ENCODE measurements at regions not wholly inside any gene's neighbourhood (a gene's known extent, or its start where the extent isn't known, plus 50 kb on each side); places are given as distances from the start of the nearest gene placed in this dataset.

DNA sequence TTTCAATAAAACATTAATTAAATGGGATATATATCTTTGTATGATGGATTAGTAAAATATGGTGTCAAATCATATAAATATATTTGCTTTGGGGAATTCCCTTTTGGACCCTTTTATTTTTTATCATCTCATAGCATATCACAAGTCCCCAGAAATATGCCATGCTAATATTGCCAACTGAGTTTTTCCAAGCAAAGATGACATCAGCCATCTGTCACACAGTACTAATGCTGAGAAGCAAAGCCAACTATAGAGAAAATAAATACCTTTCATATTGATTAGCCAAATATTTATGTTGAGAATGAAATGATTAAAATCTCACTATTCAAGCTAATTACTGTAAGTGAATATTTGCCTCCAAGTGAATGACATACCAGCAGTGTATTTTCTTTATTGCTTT, 575.3 kb downstream of the ETV1 start:
- no peak for DNase-seq (ENCODE audit: low read depth in 2 of 2)

DNA sequence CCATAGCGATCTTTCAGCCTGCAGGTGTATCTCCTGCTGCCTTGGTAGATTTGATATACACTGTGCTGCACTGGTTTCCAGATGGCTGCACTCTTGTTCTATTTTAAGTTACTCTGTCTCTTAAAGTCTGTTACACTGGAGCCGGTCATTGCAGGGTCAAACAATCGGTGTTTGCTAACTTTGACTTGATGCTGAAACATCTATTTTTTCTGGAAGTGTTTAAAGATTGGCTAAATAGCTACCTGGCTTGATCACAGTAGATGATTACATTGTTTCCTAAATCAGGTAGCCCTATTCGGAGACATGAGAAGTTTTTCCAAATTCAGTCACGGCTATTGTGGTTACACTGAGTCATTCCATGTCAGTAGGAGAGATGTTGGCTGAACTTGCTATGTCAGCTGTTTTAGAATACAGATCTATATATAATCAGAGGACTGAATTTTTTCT, 574.8 kb downstream of the ETV1 start:
- no peak for DNase-seq (ENCODE audit: low read depth in 2 of 2)

DNA sequence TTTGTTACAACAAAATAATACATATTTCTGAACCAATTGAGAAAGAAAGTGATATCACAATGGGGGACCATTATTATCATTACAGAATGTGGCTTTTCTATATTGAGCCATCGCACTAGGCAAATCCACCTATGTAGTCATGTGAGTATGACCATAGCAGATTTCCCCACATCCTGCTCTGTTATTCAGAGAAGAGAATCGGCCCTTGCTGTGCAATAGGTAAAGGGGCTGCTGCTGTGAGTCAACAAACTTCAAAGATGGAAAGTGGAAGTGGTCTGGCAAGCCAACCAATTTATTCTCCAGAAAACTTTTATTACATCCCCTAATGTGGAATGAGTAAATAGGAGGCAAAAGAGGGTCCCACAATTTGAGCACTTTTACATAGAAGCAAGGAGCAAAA, 573.4 kb downstream of the ETV1 start:
- DNase-seq (ENCODE audit: low read depth in 2 of 2), result no peak

DNA sequence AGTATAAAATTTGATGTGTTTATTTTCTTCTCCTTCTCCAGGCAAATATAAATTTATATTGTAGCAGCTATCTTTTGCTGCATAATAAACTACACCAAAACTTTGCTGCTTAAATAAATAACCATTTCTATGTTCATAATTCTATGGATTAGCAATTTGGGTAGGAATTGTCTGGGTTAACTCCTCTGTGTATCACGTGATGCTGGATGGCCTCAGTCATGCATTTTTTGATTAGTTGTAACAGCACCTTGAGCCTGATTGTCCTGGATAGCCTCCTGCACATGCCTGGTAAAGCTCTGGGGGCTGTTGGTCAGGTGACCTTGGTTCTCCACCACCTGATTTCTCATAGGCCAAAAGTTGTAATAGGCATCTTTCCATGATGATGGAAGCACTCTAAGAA, 572.9 kb downstream of the ETV1 start:
- no peak for DNase-seq (ENCODE audit: low read depth in 2 of 2)

DNA sequence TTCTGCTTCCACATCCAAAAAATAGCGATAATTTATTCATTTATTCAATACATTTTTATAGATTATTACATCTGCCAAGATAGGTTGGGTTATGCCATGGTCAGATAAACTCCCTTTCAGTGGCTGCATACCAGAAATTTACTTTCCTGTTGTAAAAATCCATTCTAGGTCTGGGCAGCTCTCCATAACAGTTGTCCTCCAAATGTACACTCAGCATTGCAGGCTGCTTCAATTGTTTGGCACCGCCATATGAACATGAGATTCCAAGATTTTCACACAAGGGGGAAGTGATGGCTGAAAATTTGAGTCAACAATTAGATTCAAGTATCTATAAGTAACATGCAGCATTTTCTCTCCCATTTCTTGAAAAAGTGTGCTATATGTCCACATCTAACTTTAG, 568.7 kb downstream of the ETV1 start:
- no peak for DNase-seq (ENCODE audit: low read depth in 2 of 2)

DNA sequence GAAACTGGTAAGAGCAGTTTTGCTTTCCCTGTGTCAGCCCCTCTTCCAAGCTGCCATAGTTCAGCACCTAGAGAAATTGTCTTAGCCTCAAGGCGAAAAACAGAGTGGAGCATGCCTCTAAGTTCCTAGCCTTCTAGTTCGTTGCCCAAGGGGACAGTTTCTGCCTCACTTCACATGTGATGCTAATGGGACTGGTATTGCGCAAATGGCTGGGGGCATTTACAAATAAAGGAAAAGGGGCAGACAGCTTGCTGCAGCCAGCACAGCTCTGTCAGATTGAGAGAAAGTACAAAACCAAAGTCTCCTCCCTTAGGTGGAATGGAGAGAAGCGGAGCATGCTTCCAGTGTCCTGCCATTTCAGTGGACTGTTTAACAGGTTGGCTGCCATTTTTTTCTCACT, 567.7 kb downstream of the ETV1 start:
- DNase-seq (ENCODE audit: low read depth in 2 of 2), result no peak

DNA sequence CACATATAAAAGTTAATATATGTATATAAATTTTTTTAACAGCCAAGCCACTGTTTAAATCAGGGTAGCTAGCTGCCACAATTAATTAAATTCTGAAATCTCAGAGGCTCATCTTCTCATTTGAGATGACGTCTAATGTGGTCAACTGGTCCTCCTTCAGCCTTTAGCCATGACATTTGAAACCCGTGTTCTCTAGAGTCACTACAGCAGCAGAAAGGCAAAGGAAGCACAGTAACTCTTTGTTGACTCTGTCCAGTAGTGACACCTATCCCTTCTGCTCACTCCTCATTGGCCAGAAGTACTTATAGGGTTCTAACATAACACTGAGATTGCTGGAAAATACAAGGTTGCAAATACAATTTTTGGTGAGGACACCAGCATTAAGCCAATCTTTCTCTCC, 555.5 kb downstream of the ETV1 start:
- no peak for DNase-seq (ENCODE audit: low read depth in 2 of 2)

DNA sequence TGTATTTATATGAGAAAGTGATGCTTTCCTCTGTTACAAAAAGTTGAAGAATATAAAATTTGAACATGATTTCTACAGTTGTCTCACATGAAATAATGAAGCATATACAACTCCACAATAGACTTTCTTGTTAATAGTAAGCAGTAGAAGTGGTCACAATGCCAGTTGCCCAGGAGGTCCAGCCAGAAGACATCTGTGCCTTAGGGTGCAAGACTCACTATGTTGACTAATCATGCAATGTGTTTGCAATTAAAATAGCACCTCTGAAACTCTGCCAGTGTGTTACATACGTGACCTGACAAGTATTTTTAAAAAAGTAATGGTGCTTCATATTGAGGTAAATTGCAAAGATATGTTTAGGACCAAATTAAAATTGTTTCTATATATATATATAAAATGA, 547.2 kb downstream of the ETV1 start:
- no peak for DNase-seq (ENCODE audit: low read depth in 2 of 2)

DNA sequence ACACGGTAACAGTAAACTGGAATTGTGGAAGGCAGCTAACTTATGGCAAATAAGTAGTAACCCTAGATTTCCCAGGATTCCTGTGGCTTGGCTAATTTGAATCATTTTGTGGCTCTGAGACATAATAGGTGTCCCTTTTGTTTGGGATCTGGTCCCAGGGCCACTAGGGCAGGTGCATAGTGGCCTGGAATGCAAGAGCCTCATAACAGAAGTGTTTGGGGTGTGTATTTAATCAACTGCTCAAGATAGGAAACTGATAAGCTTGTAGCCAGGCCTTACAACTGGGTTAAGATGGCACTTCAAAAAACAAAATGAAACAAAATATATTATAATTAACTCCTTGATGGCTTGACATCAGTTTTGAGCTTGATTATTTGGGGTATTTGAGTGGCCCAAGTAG, 541.8 kb downstream of the ETV1 start:
- DNase-seq (ENCODE audit: low read depth in 2 of 2), result no peak

DNA sequence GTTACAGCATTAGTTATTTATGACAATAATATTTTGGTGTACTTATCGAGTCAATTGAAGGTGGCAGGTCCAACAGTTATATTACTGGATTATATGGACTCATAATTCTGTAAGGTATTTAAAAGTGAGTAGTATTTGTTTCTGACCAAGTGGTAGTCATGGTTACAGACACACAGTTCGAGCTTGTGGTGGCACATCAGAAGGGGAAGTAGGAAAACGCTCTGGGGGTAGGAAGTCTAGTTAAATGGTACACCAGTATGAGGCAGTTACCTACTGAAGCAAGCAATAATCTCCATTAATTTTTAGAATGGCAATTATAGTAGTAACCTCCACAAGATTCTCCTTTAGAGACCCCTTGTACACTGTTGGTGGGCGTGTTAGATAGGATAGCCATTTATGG, 541.2 kb downstream of the ETV1 start:
- DNase-seq (ENCODE audit: low read depth in 2 of 2), result no peak

DNA sequence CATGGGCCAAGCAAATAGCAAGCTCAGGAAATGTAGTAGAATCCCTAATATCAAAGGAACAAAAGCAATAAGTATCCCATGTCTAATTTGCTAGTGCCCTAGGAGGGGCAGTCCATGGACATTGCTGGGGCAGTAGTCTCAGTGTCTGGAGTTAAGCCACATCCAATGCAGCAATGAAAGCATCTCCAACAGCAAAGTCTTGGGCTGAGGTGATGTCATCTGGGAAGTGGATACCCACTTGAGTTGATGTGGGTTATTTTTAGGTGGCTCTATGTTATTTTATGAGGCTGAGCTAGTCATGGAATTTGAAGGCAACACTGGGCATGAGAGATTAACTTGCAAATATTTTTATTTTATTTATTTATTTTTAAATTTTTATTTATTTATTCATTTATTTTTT, 540.0 kb downstream of the ETV1 start:
- DNase-seq (ENCODE audit: low read depth in 2 of 2), result no peak

DNA sequence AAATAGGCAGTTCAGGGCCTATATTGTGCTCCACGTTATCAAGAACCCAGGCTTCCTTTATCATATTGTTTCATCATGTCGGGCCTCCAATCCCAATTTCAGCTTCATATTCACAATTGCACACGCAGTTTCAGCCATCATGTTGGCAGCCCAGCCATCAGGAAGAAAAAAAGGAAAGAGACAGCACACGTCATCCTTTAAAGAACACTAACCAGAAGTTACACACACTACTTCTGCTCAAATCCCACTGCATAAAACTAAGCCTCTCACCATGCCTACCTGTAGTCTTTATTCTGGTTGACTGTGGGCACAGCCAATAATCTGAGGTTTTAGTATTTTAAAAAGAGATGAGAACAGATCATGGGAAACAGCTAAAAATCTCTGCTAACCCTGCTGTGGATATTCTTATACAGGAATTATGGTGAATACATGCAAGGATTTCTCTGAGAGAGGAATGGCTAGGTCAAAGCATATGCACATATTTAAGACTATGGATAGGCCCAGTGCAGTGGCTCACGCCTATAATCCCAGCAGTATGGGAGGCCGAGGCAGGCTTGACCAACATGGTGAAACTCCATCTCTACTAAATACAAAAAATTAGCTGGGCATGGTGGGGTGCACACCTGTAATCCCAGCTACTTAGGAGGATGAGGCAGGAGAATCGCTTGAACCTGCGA, 534.4 kb downstream of the ETV1 start:
- no peak for DNase-seq (ENCODE audit: low read depth in 2 of 2)

DNA sequence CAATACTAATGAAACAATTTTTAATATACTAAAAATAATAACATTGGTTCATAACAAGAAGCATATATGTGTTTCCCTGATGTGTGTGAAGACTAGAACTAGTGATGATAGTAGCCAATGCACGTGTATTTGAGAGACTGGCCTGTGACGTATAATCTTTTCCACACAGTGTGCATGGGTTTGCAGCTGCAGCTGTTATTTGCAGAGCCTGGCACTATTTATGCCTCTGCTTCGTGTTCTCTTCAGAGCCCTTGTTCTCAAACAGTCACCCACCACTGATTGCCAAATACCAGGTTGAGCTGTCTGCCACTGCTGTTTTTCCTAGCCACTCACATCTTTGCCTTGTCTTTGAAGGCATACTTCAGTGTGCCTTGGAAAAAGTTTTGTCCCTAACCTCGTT, 531.7 kb downstream of the ETV1 start:
- no peak for DNase-seq (ENCODE audit: low read depth in 2 of 2)

DNA sequence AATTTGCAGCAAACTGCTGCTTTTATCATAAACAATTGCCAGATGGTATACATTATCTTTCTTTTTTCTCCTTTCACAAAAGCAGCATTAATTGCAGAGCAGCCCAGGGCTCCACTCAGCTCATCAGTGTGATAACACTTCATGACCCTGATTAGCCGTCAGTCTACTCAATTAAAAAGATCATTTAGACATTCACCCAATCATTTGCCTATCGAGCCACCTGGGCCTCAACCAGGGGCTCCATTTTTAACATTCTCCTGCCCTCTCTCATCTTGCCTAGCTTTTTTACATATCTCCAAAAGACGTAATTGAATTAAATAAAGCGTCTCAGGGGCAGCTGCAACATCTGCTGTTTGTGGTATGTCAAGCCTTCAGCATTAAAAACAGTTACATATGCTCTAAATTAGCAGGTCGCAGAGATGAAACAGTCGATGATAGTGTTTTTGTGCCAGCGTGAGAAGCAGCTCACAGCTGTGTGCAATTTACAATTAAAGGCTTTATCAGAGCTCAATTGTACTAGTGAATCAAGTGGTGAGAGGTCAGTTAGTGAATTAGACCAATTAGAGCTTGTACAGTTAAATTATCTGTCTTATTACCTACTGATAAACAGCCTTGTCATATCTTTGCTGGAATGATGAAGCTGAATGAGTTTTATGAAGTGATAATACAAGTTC, 522.5 kb downstream of the ETV1 start:
- DNase-seq (ENCODE audit: low read depth in 2 of 2), result no peak

DNA sequence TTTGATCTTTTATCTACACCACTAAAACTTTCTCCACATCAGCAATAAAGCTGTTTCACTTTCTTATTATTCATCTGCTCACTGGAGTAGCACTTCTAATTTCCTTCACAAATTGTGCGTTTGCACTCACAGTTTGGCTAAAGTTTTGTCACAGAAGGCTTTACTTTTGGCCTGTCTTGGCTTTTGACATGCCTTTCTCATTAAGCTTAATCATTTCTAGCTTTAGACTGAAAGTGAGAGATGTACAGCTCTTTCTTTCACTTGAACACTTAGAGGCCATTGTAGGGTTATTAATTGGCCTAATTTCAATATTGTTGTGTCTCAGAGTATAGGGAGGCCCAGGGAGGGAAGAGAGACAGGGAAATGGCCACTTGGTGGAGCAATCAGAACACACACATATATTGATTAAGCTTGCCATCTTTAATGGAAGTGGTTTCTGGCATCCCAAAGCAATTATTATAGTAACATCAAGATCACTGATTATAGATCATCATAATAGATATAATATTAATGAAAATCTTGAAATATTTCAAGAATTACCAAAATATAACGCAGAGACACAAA, 512.5 kb downstream of the ETV1 start:
- no peak for DNase-seq (ENCODE audit: low read depth in 2 of 2)

DNA sequence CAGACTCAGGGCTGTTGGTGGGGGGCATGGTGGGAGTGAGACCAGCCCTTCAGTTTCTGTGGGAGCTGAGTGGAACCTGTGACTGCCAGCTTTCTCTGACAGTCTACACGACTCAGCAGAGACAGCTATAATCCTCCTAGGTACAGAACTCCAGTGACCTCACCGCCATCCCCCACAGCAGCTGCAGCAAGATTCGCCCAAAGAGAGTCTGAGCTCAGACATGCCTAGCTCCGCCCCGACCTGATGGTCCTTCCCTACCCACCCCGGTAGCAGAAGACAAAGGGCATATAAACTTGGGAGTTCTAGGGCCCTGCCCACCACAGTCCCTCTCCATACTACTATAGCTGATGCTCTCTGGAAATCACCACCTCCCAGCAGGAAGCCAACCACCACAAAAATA, 500.1 kb downstream of the ETV1 start:
- DNase-seq (ENCODE audit: low read depth in 2 of 2), result no peak

DNA sequence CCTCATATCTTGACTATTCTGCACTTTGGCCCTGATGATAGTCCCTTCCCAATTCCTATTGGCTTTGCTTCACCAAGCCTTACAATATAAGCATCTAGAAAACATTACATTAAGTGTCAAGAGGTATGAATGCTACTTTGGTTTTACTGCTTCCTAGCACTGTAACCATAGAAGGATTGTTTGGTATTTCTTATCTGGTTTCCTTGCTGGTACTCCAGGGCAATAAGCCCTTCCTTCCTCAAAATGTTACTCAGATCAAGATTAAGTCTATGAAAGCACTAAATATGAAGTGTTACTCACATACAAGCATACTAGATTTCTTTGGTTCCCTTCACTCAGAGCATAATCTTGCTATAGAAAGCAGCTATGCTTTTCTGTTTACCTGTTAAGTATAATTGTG, 492.5 kb downstream of the ETV1 start:
- DNase-seq (ENCODE audit: low read depth in 2 of 2), result no peak

DNA sequence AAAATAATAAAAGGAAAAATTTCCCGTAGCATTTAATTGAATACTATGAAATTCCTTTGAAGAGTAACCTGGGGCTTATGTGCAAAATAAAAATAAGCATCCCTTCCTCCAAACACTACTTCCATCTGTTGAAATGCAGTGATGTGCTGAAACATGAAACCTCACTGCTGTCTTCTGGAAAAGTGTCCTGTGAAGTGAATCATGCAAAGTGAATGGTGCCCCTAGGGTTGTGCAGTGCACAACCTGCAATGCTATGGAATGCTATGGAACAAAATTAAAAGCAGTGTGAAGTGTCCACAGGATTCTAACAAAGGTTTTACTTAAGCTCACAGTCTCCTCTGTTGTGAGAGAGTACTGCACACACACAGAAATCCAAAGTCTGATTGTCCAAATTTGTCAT, 480.9 kb downstream of the ETV1 start:
- no peak for DNase-seq (ENCODE audit: low read depth in 2 of 2)

DNA sequence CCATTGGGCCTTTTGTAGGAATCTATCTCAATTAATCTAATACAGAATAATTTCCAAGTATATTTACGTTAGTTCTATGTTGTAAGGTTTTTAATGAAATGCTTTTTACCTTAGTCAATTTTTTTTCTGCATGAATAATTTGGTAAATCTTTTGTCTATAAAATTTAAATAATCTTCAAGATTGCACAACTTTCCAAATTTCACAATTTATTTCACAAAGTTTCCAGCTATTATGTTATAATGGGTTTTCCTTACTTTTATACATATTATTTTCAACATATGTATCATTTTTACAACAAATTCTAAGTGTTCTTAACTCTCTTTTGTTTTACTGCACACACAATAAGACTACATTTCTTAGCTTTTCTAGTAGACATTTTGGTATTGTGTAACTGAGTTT, 470.7 kb downstream of the ETV1 start:
- no peak for DNase-seq (ENCODE audit: low read depth in 2 of 2)

DNA sequence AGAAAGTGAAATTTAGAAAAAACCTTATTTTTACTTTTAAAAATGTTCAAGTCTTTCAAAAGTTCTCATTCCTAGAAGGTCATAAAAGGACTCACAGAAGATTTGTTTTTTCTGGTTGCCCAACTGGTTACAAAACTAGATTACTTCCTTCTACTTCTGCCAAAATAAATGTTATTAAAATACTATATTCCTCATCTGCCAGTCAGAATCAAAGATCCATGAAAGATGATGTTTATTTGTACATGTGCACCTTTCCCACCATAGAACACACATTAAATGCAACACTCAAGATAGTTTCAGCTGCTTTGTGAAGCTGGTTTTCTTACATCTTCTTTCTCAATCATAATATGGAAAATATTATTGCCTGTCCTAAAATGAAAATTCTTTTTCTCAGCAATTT, 465.4 kb downstream of the ETV1 start:
- no peak for DNase-seq (ENCODE audit: low read depth in 2 of 2)

DNA sequence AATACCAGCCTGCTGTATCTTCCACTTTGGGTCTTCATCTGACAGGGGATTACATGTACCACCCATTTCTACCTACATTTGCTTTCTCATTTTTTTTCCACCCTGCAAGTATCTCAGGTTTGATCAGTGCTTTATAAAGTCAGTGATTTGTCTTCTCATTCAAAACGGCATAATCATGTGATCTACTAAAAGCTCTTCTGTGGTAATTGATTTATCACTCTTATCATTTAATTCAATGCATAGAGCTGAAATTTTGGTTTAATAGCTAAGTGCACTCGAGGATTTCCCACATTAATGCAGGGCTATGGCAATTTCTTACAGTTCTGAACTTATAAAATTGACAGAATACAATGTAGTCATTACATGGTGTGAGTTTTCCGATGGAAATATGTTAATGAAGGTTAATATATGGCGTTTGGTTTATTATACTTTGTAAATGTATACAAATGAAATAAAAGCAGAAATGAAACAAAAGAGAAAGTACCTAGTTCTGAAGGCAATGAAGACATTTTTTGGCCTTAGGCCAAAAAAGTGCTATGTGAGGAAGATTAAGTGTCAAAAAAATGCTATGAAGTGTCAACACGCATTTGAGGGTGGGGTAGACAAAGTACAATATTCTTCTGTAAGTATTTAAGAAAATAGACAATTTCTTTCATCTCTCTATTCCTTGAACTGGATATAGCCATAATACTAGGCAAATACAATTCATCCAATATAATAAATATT, 457.3 kb downstream of the ETV1 start:
- DNase-seq (ENCODE audit: low read depth in 2 of 2), result no peak

DNA sequence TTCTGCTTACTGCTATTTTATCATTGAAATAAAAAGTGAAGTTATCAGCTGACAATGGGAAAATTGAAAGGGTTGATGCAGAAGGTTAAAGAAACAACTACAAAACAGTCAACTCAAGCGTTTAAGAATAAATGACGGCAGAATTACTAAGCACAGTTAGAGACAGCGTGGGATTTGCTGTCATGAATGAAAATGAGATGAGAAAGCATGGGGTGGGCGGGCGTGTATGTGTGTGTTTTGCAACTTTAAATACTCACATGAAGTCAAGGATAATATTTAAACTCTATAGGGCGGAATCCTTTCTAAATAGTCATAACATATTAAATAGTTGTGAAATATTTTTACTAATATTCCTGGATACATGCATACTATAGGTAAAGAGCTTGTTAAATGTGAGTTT, 450.8 kb downstream of the ETV1 start:
- DNase-seq (ENCODE audit: low read depth in 2 of 2), result no peak

DNA sequence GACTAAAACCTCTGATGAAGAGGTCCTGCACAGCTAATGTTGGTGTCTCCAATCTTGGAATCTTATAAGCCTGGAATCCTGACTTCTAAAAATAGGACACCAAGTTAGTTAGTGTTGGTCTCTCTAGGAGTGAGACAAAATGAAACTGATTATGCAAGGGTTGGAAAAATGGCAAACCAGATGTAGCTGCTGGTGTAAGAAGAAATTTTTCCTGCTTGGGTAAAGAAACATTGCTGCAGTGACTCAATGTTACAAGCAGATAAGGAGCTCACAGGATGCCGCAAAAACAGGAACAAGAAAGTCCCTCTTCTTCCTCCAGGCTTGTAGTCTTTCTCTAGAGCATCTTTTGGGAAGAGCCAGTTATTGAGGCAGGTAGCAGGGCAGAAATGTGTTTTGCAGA, 449.0 kb downstream of the ETV1 start:
- DNase-seq (ENCODE audit: low read depth in 2 of 2), result no peak
